ENCODE measurements at regions not wholly inside any gene's neighbourhood (a gene's known extent, or its start where the extent isn't known, plus 50 kb on each side); places are given as distances from the start of the nearest gene placed in this dataset.

GRCh38 chr21:22201126-22201525 is 1202.9 kb downstream of the NCAM2 start:
- TF ChIP-seq CTCF (IDR thresholded peaks at IDR 0.05) (no peak), ZFX (IDR thresholded peaks at IDR 0.05; ENCODE audit: borderline replicate concordance) (no peak)

Data from 22Rv1 (cell line).